Uterus (tissue), 2 donors: ENCODE measurements at regions not wholly inside any gene's neighbourhood (a gene's known extent, or its start where the extent isn't known, plus 50 kb on each side); places are given as distances from the start of the nearest gene placed in this dataset.
"Not testable (repeated sequence)": the region's sequence is repeated elsewhere in the genome, so short reads cannot be mapped to it uniquely, and the experiment has no call there.

ENCODE experiments used
- CTCF ChIP-seq, 4 experiments: fragments of 200-600 bp in 2 of 4; fragments of 450-650 bp in 2 of 4; sonication (generic) in 2 of 4; IDR thresholded peaks; one replicate each; pipeline ENCODE4 v1.5.1; 2016 to 2019; ENCODE audit warnings: antibody characterized with exemption in 4 of 4, mild to moderate bottlenecking in 2 of 4, moderate library complexity in 1 of 4
- POLR2A ChIP-seq, 2 donors: fragments of 450-650 bp; IDR thresholded peaks; one replicate each; pipeline ENCODE4 v1.6.1; 2016; ENCODE audit warnings: antibody characterized with exemption in 2 of 2, mild to moderate bottlenecking in 1 of 2, moderate library complexity in 1 of 2

DNA sequence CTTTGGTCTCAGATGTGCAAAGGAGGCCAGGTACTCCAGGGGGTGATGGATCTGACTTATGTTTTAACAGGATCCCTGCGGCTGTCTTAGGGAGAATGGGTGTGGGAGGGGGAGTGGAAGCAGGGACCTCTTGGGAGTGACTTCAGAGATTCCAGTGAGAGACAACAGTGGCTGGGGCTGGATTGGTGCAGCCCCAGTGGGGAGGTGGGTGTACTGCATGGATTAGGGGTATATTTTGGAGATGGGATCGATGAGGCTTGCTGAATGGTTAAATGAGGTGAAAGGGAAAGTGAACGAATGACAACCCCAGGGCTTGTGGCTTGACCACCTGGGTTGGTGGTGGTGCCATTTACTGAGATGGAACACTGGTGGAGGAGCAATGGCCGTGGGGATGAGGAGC is 211.0 kb downstream of the ATP6V0E2 start:
- TF ChIP-seq CTCF, POLR2A (IDR thresholded peaks at IDR 0.05): not testable (repeated sequence)
